ENCODE measurements at regions not wholly inside any gene's neighbourhood (a gene's known extent, or its start where the extent isn't known, plus 50 kb on each side); places are given as distances from the start of the nearest gene placed in this dataset.
A peak's percentile ranks its signal among the peaks of the same experiment; 100 is the strongest.
"Not testable (repeated sequence)": the region's sequence is repeated elsewhere in the genome, so short reads cannot be mapped to it uniquely, and the experiment has no call there.

GRCh38 chr13:40031031-40031430 lies 375.6 kb downstream of the COG6 start:
- no peak for DNase-seq (ENCODE audit: low spot score)

DNA sequence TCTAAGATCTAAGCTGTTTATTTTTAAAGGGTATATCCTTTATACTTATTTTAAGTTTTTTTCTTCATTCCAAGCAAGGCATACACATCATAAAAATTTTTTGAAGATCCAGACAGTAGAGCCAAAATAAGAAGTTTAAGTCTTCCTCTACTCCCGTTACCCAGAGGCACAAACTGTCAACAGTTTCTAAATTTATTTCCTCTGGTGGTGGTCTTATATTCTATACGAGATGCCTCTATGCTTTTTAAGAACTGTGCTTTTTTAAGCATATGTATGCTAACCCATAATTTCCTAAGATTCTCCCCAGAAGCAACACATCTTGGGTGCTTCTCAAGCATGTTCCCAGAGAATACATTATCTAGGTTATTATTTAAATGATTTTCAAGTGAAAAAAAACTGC lies 383.6 kb downstream of the COG6 start:
- no peak for DNase-seq (ENCODE audit: low spot score)

DNA sequence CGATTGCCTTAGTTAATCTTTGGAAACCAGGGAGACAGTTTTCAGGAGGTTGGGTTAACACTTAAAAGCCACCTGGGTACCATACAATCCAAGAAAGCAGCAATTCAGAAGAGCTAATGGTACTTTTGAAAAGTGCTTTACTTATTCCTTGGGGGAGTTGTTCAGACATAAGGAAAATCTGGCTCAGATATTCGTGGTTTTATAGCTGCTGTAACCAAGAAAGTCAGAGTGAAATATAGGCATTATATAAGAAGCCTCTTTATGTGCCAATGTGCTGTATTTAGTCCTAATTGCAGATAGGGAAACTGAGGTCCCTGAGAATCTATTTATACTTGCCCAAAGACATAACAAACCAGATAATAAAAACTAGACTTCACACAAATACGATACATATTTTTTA lies 387.5 kb downstream of the COG6 start:
- no peak for DNase-seq (ENCODE audit: low spot score)

DNA sequence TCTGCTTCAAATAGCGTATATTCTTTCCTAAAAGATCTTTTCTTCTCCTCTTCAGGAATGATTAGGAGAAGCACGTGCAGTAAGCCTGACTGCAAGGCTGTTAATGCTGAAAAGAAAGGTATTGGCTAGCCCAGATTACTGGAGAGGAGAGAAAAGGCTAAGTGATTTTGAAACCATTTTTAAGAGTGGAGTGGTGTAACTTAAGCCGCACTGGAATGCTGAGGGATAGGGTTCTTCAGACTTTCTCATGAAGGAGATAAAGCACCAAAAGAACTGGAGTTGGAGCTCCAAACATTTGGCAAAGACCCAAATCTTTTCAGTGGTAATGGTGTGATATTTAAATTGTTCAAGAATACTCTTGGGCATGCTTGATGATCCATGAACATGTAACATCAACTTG lies 388.3 kb downstream of the COG6 start:
- no peak for DNase-seq (ENCODE audit: low spot score)

DNA sequence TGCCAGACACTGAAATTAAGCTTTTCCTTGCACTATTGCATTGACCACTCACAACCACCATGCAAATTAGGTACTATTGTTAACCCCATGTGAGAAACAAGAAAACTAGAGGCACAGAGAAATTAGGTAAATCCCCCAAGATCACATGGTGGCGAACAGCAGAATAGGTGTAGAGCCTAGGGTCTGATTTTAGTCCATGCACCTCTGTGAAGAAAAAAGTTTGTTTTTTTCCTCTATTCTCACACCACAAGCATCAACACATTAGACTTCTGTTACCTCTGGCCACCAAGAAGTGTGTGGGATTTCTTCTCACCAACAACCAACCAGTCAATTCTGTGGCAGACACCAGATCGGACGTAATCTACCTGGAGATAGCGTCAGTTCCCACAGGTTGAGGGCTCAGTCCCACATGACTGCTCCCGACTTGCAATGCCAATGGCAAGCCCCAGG lies 391.9 kb downstream of the COG6 start:
- no peak for DNase-seq (ENCODE audit: low spot score)

- DNase-seq (ENCODE audit: low spot score), result no peak
These were observed 393.1 kb downstream of the COG6 start for GRCh38 chr13:40048551-40048950.

GRCh38 chr13:40052954-40053353 lies 397.5 kb downstream of the COG6 start:
- no peak for DNase-seq (ENCODE audit: low spot score)

DNA sequence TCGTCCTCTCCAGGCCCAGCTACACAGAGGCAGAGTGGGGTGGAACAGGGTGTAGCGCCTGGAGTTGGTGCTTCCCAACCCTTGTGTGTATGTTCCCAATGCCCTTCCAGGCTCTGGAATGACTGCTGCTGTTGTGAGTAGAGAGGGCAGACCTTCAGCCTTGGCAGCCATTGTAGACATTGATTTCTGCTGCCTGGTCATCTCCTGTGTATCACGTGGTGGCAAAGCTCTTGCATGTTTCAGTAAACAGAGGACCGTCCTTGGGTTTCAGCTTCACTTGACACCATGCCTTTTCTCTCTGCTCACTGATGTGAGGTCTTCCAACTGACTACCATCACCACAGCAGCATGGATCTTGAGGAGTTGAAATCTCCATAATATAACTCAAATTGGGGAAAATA lies 397.9 kb downstream of the COG6 start:
- no peak for DNase-seq (ENCODE audit: low spot score)

GRCh38 chr13:40054422-40054821 lies 399.0 kb downstream of the COG6 start:
- DNase-seq (ENCODE audit: low spot score), result not testable (repeated sequence)

DNA sequence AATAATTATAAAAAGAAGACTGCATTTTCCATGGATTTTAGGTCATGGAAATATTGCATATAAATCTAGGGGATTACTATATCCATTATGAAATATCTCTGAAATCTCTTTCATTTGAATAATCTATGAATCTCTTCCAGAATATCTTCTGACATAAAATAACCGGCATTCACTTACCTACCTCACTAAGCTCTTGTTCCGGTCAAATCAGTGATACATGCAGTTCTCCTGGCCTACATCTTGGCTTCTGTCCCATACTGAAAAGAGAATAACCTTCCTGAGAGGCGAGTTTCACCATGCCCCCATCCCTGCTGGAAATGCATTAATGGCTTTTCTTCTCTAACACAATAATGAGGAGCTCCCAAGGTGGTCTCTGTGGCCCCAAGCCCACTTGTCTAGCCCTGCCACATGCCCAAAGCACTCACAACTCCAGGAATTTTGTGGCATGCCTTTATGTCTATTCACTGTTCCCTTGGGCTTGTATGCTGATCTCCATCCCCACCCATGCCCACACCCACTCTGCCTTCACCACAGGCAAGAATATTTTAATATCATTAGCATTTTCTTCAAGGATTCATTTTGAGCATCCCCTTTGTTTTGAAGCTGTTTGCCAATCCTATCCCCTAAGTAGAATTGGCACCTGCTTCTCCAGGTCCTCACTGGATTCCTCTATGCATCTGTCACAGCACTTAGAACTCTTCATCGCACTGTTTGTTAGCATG lies 401.6 kb downstream of the COG6 start:
- no peak for DNase-seq (ENCODE audit: low spot score)

DNA sequence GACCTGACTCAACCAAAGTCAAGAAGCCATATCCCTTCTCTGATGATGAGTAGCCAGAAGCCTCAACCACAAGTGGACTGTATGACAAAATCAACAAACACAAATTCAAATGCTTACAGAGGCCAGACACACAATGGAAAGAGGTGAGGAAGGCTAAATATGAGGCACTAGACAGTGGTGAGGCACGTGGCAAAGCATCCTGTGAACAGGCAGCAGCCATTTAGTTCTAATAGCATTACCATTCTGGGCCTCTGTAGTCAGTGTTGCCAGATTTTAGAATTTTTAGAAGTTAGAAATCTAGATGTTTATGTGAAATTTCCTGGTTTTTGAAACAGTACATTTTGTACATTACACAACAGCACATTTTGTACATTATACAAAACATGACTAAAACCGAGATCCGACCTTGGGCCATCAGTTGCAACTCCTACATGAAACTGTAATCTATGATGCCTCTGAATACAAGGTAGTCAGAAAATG lies 403.3 kb downstream of the COG6 start:
- no peak for DNase-seq (ENCODE audit: low spot score)

- DNase-seq (ENCODE audit: low spot score), result no peak
These were observed 404.2 kb downstream of the COG6 start for GRCh38 chr13:40059540-40060232.

- DNase-seq (ENCODE audit: low spot score), result no peak
These were observed 405.0 kb downstream of the COG6 start for GRCh38 chr13:40060296-40061007.

DNA sequence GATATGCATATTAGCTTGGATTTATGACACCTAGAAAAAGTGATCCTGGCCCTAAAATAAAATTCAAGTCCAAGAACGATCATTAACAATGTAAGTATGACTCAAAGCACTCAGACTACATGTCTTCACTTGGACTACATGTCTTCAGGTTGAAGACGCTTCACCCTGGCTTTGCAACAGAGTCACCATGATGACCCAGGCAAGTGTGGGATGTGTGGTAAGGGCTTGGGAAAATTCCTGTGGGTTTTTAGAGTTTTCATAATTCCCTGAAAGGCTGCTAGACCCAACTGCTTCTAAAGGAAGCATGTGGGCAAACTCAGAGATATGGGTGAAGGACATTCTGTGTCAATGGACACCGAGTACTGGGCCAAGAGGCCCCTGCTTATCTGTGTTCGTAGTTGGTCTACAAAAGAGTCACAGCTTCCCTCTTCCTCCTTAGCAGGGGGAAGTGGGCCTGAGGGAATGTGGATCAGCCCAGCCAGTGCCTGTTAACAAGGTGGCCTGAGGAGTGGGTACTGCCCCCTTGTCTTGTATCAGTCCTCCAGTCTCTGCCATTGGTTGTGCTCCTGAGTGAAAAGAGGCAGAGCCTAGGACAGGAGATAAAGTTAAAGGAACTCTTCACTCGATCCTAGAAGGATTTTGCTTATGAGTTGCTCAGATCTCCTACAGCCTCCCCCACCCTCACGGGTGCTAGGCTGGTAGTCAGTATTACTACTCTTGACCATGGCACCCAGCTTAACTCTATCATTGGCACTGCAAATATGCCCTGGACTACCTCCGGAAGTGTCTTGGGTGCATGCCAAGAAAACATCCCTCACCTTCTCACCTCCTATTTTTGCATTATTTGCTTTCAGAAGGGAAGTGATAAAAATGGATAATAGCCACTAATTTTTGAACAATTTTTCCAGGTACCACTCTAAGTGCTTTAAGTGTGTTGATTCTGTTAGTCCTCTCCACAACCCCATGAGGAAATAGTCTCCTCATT lies 406.3 kb downstream of the COG6 start:
- no peak for DNase-seq (ENCODE audit: low spot score)

DNA sequence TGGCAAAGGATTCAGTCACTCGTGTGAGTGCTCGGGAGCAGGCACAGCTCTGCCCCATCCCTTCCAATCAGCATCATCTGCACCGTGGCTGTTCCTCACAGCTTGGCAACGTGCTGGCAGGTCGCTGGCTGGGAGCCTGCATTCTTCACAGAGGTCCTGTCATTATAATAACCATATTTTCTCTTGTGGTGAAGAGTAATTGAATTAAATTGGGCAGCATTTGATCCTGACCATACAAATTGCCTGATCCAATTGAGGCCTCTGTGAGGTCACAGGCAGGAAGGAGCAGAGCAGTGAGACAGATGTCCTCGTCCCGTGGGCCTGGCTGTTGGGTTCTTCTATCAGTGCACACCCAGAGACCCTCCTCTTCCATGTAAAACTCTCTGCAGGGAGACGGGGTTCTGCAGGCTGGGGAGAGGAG lies 407.8 kb downstream of the COG6 start:
- no peak for DNase-seq (ENCODE audit: low spot score)

- DNase-seq (ENCODE audit: low spot score), result no peak
These were observed 408.2 kb downstream of the COG6 start for GRCh38 chr13:40063703-40064102.

DNA sequence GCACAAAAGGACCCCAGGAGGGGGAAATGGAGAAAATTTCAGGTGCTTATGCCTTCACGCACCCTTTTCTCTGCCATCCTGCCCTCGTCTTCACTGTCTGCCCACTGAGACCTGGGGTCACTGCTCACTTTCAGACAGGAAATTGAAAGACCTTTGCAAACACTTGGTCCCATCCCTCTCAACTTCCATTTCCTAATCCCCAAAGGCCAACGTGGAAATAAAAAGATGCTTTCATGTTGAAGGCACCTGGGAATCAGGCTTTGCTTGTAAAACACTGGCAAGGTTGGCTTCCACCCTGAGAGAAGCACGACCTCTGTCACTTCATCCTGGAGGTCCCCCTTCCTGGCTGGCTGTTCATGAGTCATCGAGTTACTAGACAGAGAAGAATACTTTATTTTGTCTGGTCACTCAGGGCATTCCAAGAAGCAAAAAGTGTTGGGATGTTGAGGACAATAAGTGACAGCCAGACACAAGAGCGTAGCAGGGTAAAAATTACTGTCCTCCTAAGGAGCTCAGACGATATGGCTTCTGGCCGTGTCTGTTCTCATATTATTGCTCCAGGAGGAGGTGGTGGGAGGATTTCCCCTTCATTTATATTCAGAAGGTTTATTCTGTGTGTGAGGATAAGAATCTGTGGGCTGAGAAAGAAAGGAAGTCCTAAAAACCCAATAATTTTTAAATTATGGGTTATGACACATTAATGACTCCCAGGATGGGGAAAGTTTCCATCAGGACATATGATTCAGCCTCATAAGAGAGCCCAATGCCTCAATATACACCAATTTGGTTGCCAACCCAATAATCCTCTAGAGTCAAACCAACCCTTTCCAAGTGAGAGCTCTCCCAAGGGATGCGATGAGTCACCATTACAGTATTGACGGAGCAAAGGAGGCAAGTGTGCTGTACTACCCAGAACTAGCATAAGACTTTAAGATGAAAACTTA lies 409.0 kb downstream of the COG6 start:
- DNase-seq (ENCODE audit: low spot score), result peak; percentile 38

- peak; percentile 91 for DNase-seq (ENCODE audit: low spot score)
These were observed 413.9 kb downstream of the COG6 start for GRCh38 chr13:40069173-40070044.

DNA sequence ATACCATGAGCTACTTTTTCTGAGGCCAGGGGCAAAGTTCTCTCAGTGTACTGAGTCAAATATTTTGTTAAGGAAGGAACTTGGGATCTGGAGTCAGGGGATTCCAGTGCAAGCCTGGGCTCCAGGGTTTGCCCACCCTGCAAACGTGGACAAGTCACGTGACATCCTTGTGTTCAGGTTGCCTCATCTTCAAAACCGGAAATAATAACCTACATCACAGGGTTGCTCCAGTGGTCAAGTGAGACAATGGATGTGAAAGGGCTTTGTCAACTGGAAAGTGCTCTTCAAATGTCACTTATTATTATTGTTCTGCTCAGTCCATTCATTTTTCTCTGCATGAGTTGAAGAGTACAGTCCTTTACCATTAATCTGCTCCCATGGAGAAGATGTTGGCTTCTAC lies 414.9 kb downstream of the COG6 start:
- no peak for DNase-seq (ENCODE audit: low spot score)
